ENCODE measurements at regions not wholly inside any gene's neighbourhood (a gene's known extent, or its start where the extent isn't known, plus 50 kb on each side); places are given as distances from the start of the nearest gene placed in this dataset.
A peak's percentile ranks its signal among the peaks of the same experiment; 100 is the strongest.
"Not testable (repeated sequence)": the region's sequence is repeated elsewhere in the genome, so short reads cannot be mapped to it uniquely, and the experiment has no call there.

DNA sequence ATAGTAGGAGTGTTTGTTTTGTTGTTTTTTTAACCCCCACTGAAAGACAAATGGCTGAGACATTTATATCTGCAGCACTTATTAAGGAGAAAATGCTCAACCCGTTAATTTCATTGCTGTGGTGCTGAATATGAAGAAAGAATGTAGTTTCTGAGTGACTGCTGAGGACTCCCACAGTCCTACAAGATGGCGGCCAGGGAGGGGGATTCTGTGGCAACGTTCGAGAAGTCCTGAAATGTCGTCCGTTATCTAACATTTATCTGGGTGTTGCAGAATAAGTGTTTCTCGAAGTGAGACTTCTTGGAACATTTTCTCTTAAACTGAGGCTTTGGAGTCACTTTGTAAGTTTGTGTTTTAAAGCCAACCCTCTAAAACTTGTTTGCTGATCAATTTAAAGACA is 530.4 kb downstream of the XYLT1 start:
- Histone ChIP-seq H3K27me3 (ENCODE audit: control insufficient read depth in 2 of 2, insufficient read depth in 2 of 2, low read length in 2 of 2) (peaks cover 0 to 2% of the 10 kb centered on the region in 2 donors), H3K4me1 (ENCODE audit: control insufficient read depth in 2 of 2, insufficient read depth in 2 of 2, low read length in 2 of 2) (no peaks in the 10 kb centered on the region), H3K9me3 (ENCODE audit: control insufficient read depth in 2 of 2, low read length in 2 of 2) (no peaks in the 10 kb centered on the region), H3K9ac (ENCODE audit: low read depth in 1 of 2, low read length in 2 of 2) (no peak overlapping the region), H3K27ac (ENCODE audit: low read depth in 2 of 2, low read length in 2 of 2) (no peak overlapping the region), H3K36me3 (ENCODE audit: control insufficient read depth in 2 of 2, insufficient read depth in 2 of 2, low read length in 2 of 2) (no peaks in the 10 kb centered on the region), H3K4me3 (ENCODE audit: low read length in 2 of 2) (no peak overlapping the region)

DNA sequence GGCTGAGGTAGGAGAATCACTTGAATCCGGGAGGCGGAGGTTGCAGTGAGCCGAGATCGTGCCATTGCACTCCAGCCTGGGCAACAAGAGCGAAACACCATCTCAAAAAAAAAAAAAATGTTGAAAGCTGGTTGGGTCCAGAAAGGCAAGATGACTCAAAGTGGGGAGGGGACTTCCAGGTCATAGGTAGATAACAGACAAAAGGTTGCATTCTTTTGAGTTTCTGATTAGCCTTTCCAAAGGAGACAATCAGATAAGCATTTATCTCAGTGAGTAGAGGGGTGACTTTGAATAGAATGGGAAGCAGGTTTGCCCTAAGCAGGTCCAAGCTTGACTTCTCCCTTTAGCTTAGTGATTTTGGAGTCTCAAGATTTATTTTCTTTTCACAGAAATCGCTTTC is 527.9 kb downstream of the XYLT1 start:
- not testable (repeated sequence) for H3K36me3 ChIP-seq (ENCODE audit: control insufficient read depth in 2 of 2, insufficient read depth in 2 of 2, low read length in 2 of 2); H3K9me3 ChIP-seq (ENCODE audit: control insufficient read depth in 2 of 2, low read length in 2 of 2); H3K4me1 ChIP-seq (ENCODE audit: control insufficient read depth in 2 of 2, insufficient read depth in 2 of 2, low read length in 2 of 2); H3K27me3 ChIP-seq (ENCODE audit: control insufficient read depth in 2 of 2, insufficient read depth in 2 of 2, low read length in 2 of 2); H3K4me3 ChIP-seq (ENCODE audit: low read length in 2 of 2); H3K9ac ChIP-seq (ENCODE audit: low read depth in 1 of 2, low read length in 2 of 2); H3K27ac ChIP-seq (ENCODE audit: low read depth in 2 of 2, low read length in 2 of 2)

GRCh38 chr16:16945207-16945606 is 525.6 kb downstream of the XYLT1 start:
- H3K4me3 ChIP-seq (ENCODE audit: low read length in 2 of 2), result no peak overlapping the region
- no peaks in the 10 kb centered on the region for H3K9me3 ChIP-seq (ENCODE audit: control insufficient read depth in 2 of 2, low read length in 2 of 2)
- H3K27me3 ChIP-seq (ENCODE audit: control insufficient read depth in 2 of 2, insufficient read depth in 2 of 2, low read length in 2 of 2), result peaks cover 0 to 2% of the 10 kb centered on the region in 2 donors
- no peak overlapping the region for H3K9ac ChIP-seq (ENCODE audit: low read depth in 1 of 2, low read length in 2 of 2)
- no peak overlapping the region for H3K27ac ChIP-seq (ENCODE audit: low read depth in 2 of 2, low read length in 2 of 2)
- H3K4me1 ChIP-seq (ENCODE audit: control insufficient read depth in 2 of 2, insufficient read depth in 2 of 2, low read length in 2 of 2), result no peaks in the 10 kb centered on the region
- no peaks in the 10 kb centered on the region for H3K36me3 ChIP-seq (ENCODE audit: control insufficient read depth in 2 of 2, insufficient read depth in 2 of 2, low read length in 2 of 2)

GRCh38 chr16:16956376-16956775 is 514.4 kb downstream of the XYLT1 start:
- no peaks in the 10 kb centered on the region for H3K4me1 ChIP-seq (ENCODE audit: control insufficient read depth in 2 of 2, insufficient read depth in 2 of 2, low read length in 2 of 2)
- no peak overlapping the region for H3K9ac ChIP-seq (ENCODE audit: low read depth in 1 of 2, low read length in 2 of 2)
- H3K27me3 ChIP-seq (ENCODE audit: control insufficient read depth in 2 of 2, insufficient read depth in 2 of 2, low read length in 2 of 2), result no peaks in the 10 kb centered on the region
- no peaks in the 10 kb centered on the region for H3K36me3 ChIP-seq (ENCODE audit: control insufficient read depth in 2 of 2, insufficient read depth in 2 of 2, low read length in 2 of 2)
- H3K9me3 ChIP-seq (ENCODE audit: control insufficient read depth in 2 of 2, low read length in 2 of 2), result no peaks in the 10 kb centered on the region
- no peak overlapping the region for H3K4me3 ChIP-seq (ENCODE audit: low read length in 2 of 2)
- no peak overlapping the region for H3K27ac ChIP-seq (ENCODE audit: low read depth in 2 of 2, low read length in 2 of 2)

GRCh38 chr16:16960785-16961184 is 510.0 kb downstream of the XYLT1 start:
- Histone ChIP-seq H3K4me1 (ENCODE audit: control insufficient read depth in 2 of 2, insufficient read depth in 2 of 2, low read length in 2 of 2) (no peaks in the 10 kb centered on the region), H3K27me3 (ENCODE audit: control insufficient read depth in 2 of 2, insufficient read depth in 2 of 2, low read length in 2 of 2) (no peaks in the 10 kb centered on the region), H3K9me3 (ENCODE audit: control insufficient read depth in 2 of 2, low read length in 2 of 2) (no peaks in the 10 kb centered on the region), H3K36me3 (ENCODE audit: control insufficient read depth in 2 of 2, insufficient read depth in 2 of 2, low read length in 2 of 2) (no peaks in the 10 kb centered on the region), H3K27ac (ENCODE audit: low read depth in 2 of 2, low read length in 2 of 2) (no peak overlapping the region), H3K9ac (ENCODE audit: low read depth in 1 of 2, low read length in 2 of 2) (no peak overlapping the region), H3K4me3 (ENCODE audit: low read length in 2 of 2) (no peak overlapping the region)

DNA sequence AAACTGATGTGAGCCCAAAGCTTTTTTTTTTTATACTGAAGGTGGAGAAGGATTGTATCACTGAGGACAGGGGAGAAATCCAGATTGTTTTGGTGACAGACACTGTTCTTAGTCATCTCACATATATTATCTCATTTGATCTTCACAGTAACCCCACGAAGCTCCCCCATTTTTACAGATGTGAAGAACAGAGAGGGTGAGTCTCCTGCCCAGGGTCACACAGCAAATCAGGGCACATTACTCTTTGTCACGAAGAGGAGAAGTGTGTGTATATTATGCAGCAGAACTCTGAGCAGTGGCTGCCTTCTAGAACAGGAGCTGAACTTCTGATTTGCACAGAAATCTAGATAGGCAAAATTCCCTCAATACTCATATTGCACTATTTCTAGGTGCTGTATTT is 504.3 kb downstream of the XYLT1 start:
- no peak overlapping the region for H3K27ac ChIP-seq (ENCODE audit: low read depth in 2 of 2, low read length in 2 of 2)

GRCh38 chr16:16971042-16971441 is 499.7 kb downstream of the XYLT1 start:
- Histone ChIP-seq H3K27me3 (ENCODE audit: control insufficient read depth in 2 of 2, insufficient read depth in 2 of 2, low read length in 2 of 2) (no peaks in the 10 kb centered on the region), H3K4me1 (ENCODE audit: control insufficient read depth in 2 of 2, insufficient read depth in 2 of 2, low read length in 2 of 2) (peaks cover 0 to 8% of the 10 kb centered on the region in 2 donors), H3K4me3 (ENCODE audit: low read length in 2 of 2) (no peak overlapping the region), H3K9ac (ENCODE audit: low read depth in 1 of 2, low read length in 2 of 2) (no peak overlapping the region), H3K36me3 (ENCODE audit: control insufficient read depth in 2 of 2, insufficient read depth in 2 of 2, low read length in 2 of 2) (no peaks in the 10 kb centered on the region), H3K9me3 (ENCODE audit: control insufficient read depth in 2 of 2, low read length in 2 of 2) (no peaks in the 10 kb centered on the region), H3K27ac (ENCODE audit: low read depth in 2 of 2, low read length in 2 of 2) (no peak overlapping the region)

More for the DNA sequence above, 504.3 kb downstream of the XYLT1 start:
- H3K36me3 ChIP-seq (ENCODE audit: control insufficient read depth in 2 of 2, insufficient read depth in 2 of 2, low read length in 2 of 2), result no peaks in the 10 kb centered on the region
- no peaks in the 10 kb centered on the region for H3K27me3 ChIP-seq (ENCODE audit: control insufficient read depth in 2 of 2, insufficient read depth in 2 of 2, low read length in 2 of 2)
- no peaks in the 10 kb centered on the region for H3K9me3 ChIP-seq (ENCODE audit: control insufficient read depth in 2 of 2, low read length in 2 of 2)
- H3K9ac ChIP-seq (ENCODE audit: low read depth in 1 of 2, low read length in 2 of 2), result no peak overlapping the region
- no peaks in the 10 kb centered on the region for H3K4me1 ChIP-seq (ENCODE audit: control insufficient read depth in 2 of 2, insufficient read depth in 2 of 2, low read length in 2 of 2)
- H3K4me3 ChIP-seq (ENCODE audit: low read length in 2 of 2), result no peak overlapping the region

- Histone ChIP-seq H3K27ac (ENCODE audit: low read depth in 2 of 2, low read length in 2 of 2) (no peak overlapping the region), H3K4me1 (ENCODE audit: control insufficient read depth in 2 of 2, insufficient read depth in 2 of 2, low read length in 2 of 2) (peaks cover 0 to 11% of the 10 kb centered on the region in 2 donors), H3K4me3 (ENCODE audit: low read length in 2 of 2) (no peak overlapping the region), H3K36me3 (ENCODE audit: control insufficient read depth in 2 of 2, insufficient read depth in 2 of 2, low read length in 2 of 2) (no peaks in the 10 kb centered on the region), H3K27me3 (ENCODE audit: control insufficient read depth in 2 of 2, insufficient read depth in 2 of 2, low read length in 2 of 2) (no peaks in the 10 kb centered on the region), H3K9ac (ENCODE audit: low read depth in 1 of 2, low read length in 2 of 2) (no peak overlapping the region), H3K9me3 (ENCODE audit: control insufficient read depth in 2 of 2, low read length in 2 of 2) (no peaks in the 10 kb centered on the region)
These were observed 497.9 kb downstream of the XYLT1 start for GRCh38 chr16:16972831-16973230.

GRCh38 chr16:16973707-16974591 is 496.8 kb downstream of the XYLT1 start:
- Histone ChIP-seq H3K4me1 (ENCODE audit: control insufficient read depth in 2 of 2, insufficient read depth in 2 of 2, low read length in 2 of 2) (peaks cover 0 to 11% of the 10 kb centered on the region in 2 donors), H3K4me3 (ENCODE audit: low read length in 2 of 2) (no peak overlapping the region), H3K9me3 (ENCODE audit: control insufficient read depth in 2 of 2, low read length in 2 of 2) (no peaks in the 10 kb centered on the region), H3K36me3 (ENCODE audit: control insufficient read depth in 2 of 2, insufficient read depth in 2 of 2, low read length in 2 of 2) (no peaks in the 10 kb centered on the region), H3K27ac (ENCODE audit: low read depth in 2 of 2, low read length in 2 of 2) (peak overlapping the region in 1 of 2 donors; percentile 43), H3K27me3 (ENCODE audit: control insufficient read depth in 2 of 2, insufficient read depth in 2 of 2, low read length in 2 of 2) (no peaks in the 10 kb centered on the region), H3K9ac (ENCODE audit: low read depth in 1 of 2, low read length in 2 of 2) (no peak overlapping the region)

DNA sequence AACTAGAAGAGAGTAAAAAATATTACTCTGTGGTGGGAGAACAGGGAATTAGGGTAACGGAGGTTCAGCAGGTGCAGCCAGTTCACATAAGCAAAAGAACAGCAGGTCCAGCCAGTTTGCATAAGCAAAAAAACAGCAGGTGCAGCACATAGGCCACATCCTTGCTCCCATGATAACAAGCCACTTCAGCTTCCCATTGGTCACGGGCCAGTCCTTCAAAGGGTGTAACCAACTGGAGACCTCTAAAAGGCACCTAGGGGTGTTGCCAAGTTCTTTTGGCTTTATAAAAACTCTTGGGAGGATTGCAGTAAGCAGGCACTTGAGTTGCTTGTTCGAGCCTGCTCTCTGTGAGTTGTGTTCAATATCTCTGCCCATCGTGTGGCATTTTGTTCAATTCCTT is 488.1 kb downstream of the XYLT1 start:
- H3K36me3 ChIP-seq (ENCODE audit: control insufficient read depth in 2 of 2, insufficient read depth in 2 of 2, low read length in 2 of 2), result no peaks in the 10 kb centered on the region
- no peaks in the 10 kb centered on the region for H3K9me3 ChIP-seq (ENCODE audit: control insufficient read depth in 2 of 2, low read length in 2 of 2)
- no peaks in the 10 kb centered on the region for H3K27me3 ChIP-seq (ENCODE audit: control insufficient read depth in 2 of 2, insufficient read depth in 2 of 2, low read length in 2 of 2)
- H3K27ac ChIP-seq (ENCODE audit: low read depth in 2 of 2, low read length in 2 of 2), result no peak overlapping the region
- no peaks in the 10 kb centered on the region for H3K4me1 ChIP-seq (ENCODE audit: control insufficient read depth in 2 of 2, insufficient read depth in 2 of 2, low read length in 2 of 2)
- H3K9ac ChIP-seq (ENCODE audit: low read depth in 1 of 2, low read length in 2 of 2), result no peak overlapping the region
- no peak overlapping the region for H3K4me3 ChIP-seq (ENCODE audit: low read length in 2 of 2)
